ENCODE measurements at regions not wholly inside any gene's neighbourhood (a gene's known extent, or its start where the extent isn't known, plus 50 kb on each side); places are given as distances from the start of the nearest gene placed in this dataset.

DNA sequence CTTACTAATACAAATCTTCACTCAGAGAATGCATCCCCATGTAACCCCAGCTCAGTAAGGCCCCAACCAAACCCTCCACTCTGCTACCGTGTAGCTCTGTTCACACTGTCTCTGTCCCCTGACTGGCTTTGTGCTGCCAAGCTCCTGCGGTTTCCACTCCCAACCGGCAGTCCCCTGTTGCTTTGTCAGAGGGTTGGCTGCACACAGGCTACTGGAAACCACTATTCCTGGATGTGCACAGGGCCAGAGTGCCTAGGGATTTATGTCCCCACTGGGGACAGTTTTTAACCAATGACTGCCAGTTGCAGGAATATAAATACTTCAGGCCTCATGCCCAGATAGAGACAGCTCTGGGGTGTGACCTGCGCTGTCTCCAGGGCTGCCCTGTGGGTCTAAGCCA lies 157.1 kb upstream of the C16orf82 start:
- no peak for DNase-seq (ENCODE audit: low read depth, low spot score)
- no peak for TF ChIP-seq SUZ12 (IDR thresholded peaks at IDR 0.05; ENCODE audit: extremely low read depth, insufficient read depth, insufficient read length)
- no peak for TF ChIP-seq YY1 (IDR thresholded peaks at IDR 0.05; ENCODE audit: insufficient read depth, insufficient read length)
- Histone ChIP-seq H3K27me3 (ENCODE audit: insufficient read depth, insufficient read length) (no peaks in the 10 kb centered on the region), H3K36me3 (ENCODE audit: insufficient read depth, insufficient read length, low read length) (no peaks in the 10 kb centered on the region), H3K4me1 (ENCODE audit: insufficient read depth, insufficient read length) (no peaks in the 10 kb centered on the region), H3K4me3 (ENCODE audit: insufficient read length, low read depth) (no peak overlapping the region), H3K9me3 (ENCODE audit: insufficient read depth, low read length) (no peaks in the 10 kb centered on the region), H3K9ac (ENCODE audit: insufficient read length, low read depth) (no peak overlapping the region)

DNA sequence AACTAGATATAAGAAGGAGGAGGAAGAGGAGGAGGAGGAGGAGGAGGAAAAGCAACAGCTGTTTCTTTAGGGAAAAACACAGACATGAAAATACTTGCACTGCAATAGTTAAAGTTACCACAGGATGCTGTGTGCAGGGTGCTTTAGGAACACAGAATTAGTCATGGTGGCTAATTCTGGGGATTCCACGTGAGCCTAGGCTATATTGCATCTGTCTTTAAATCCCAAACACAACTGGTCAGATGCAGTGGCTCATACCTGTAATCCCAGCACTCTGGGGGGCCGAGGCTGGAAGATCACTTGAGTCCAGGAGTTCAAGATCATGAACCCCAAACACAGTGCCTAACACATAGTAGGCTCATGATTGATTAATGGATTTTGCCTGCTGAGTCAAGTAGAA lies 155.3 kb upstream of the C16orf82 start:
- H3K4me1 ChIP-seq (ENCODE audit: insufficient read depth, insufficient read length): no peaks in the 10 kb centered on the region
- TF ChIP-seq ZNF274 (IDR thresholded peaks at IDR 0.05; ENCODE audit: low read depth, low read length) (no peak), SUZ12 (IDR thresholded peaks at IDR 0.05; ENCODE audit: extremely low read depth, insufficient read depth, insufficient read length) (no peak), YY1 (IDR thresholded peaks at IDR 0.05; ENCODE audit: insufficient read depth, insufficient read length) (no peak)

DNA sequence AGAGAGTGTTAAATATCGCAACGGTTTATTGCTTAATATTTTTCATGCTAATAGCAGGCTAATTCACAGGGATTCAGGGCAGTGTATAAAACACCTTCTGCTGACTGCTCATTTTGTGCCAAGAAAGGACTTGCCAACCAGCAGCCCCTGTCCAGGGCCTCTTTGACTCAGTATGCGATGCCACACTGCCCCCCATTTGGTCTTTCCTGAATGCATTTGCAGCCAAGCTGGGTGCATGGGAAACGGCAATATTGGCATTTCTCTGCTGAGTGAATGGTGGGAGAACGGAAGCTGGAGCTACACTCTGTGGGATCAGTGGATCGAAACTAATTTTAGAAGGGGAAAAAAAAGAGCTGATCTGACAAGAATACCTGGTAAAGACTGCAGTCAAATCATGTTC lies 152.9 kb upstream of the C16orf82 start:
- no peak overlapping the region for H3K4me3 ChIP-seq (ENCODE audit: insufficient read length, low read depth)
- no peaks in the 10 kb centered on the region for H3K9me3 ChIP-seq (ENCODE audit: insufficient read depth, low read length)
- no peak for TF ChIP-seq SUZ12 (IDR thresholded peaks at IDR 0.05; ENCODE audit: extremely low read depth, insufficient read depth, insufficient read length)
- TF ChIP-seq YY1 (IDR thresholded peaks at IDR 0.05; ENCODE audit: insufficient read depth, insufficient read length): no peak
- no peak for TF ChIP-seq ZNF274 (IDR thresholded peaks at IDR 0.05; ENCODE audit: low read depth, low read length)
- H3K27me3 ChIP-seq (ENCODE audit: insufficient read depth, insufficient read length): no peaks in the 10 kb centered on the region
- H3K9ac ChIP-seq (ENCODE audit: insufficient read length, low read depth): no peak overlapping the region
- DNase-seq (ENCODE audit: low read depth, low spot score): no peak
- H3K4me1 ChIP-seq (ENCODE audit: insufficient read depth, insufficient read length): no peaks in the 10 kb centered on the region
- no peaks in the 10 kb centered on the region for H3K36me3 ChIP-seq (ENCODE audit: insufficient read depth, insufficient read length, low read length)

More for the DNA sequence above, 155.3 kb upstream of the C16orf82 start:
- no peak for DNase-seq (ENCODE audit: low read depth, low spot score)
- Histone ChIP-seq H3K9me3 (ENCODE audit: insufficient read depth, low read length) (no peaks in the 10 kb centered on the region), H3K4me3 (ENCODE audit: insufficient read length, low read depth) (no peak overlapping the region), H3K36me3 (ENCODE audit: insufficient read depth, insufficient read length, low read length) (no peaks in the 10 kb centered on the region), H3K9ac (ENCODE audit: insufficient read length, low read depth) (no peak overlapping the region), H3K27me3 (ENCODE audit: insufficient read depth, insufficient read length) (no peaks in the 10 kb centered on the region)

DNA sequence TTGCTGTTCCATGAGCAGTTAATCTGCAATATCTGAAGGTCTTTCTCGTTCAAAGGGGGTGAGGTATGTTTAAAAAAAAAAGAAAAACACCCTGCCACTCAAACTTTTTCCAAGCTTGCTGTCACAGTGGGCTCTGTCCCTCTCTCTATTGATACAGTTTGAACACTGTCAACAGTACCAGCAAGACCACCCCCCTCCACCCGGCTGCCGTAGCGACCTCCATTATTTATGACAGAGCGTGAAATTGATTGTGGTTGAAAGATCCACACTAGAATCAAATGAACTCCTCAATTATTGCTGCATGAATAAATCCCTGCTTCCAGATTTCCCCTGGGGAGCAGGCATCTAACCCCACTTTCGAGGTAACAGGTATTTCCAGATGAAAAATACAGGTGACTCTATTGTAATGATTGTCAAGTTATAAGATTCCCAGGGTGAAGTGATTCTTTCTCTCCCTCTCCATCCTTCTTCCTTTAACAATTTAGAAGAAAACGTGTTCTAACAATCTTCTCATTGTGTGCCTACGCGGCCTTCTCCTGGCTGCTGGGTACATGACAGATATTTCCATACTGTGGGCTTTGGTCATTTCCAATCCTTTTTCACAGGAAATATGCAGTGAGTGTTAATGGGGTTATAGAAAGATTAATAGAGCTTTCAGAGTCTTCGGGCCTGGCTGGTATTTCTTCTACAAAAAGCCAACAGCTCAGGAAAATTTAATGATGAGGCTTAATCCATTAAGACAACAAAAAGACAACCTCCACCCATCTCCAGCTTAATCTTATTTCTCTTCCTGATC lies 135.7 kb upstream of the C16orf82 start:
- no peaks in the 10 kb centered on the region; the same call in 1 of the 2 replicates for H3K9me3 ChIP-seq (ENCODE audit: insufficient read depth, low read length)
- H3K36me3 ChIP-seq (ENCODE audit: insufficient read depth, insufficient read length, low read length): no peaks in the 10 kb centered on the region
- no peak overlapping the region for H3K9ac ChIP-seq (ENCODE audit: insufficient read length, low read depth)
- no peak for TF ChIP-seq SUZ12 (IDR thresholded peaks at IDR 0.05; ENCODE audit: extremely low read depth, insufficient read depth, insufficient read length)
- TF ChIP-seq ZNF274 (IDR thresholded peaks at IDR 0.05; ENCODE audit: low read depth, low read length): no peak
- TF ChIP-seq YY1 (IDR thresholded peaks at IDR 0.05; ENCODE audit: insufficient read depth, insufficient read length): no peak
- no peaks in the 10 kb centered on the region for H3K27me3 ChIP-seq (ENCODE audit: insufficient read depth, insufficient read length)
- no peak overlapping the region for H3K4me3 ChIP-seq (ENCODE audit: insufficient read length, low read depth)
- no peak for DNase-seq (ENCODE audit: low read depth, low spot score)
- H3K4me1 ChIP-seq (ENCODE audit: insufficient read depth, insufficient read length): no peaks in the 10 kb centered on the region

DNA sequence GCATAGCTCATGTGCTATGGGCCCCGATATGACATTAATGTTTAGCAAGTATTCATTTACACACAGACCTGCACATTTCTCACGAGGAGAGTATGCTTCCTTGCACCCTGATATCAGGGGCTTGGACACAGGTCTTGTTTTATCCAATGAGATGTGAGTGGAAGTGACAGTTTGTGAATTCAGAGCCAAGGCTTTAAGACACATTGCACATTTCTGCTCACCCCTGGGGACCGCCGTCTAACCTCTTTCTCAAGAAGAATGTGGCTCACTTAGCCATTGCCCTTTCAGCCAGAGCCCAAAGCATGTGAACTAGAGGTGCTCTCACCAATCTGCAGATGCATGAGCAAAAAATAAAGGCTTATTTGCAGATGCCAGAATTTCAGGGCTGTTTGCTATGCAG lies 116.1 kb upstream of the C16orf82 start:
- DNase-seq (ENCODE audit: low read depth, low spot score): no peak
- no peak overlapping the region for H3K9ac ChIP-seq (ENCODE audit: insufficient read length, low read depth)
- no peaks in the 10 kb centered on the region for H3K9me3 ChIP-seq (ENCODE audit: insufficient read depth, low read length)
- no peaks in the 10 kb centered on the region for H3K4me1 ChIP-seq (ENCODE audit: insufficient read depth, insufficient read length)
- TF ChIP-seq YY1 (IDR thresholded peaks at IDR 0.05; ENCODE audit: insufficient read depth, insufficient read length): no peak
- no peak for TF ChIP-seq SUZ12 (IDR thresholded peaks at IDR 0.05; ENCODE audit: extremely low read depth, insufficient read depth, insufficient read length)
- TF ChIP-seq ZNF274 (IDR thresholded peaks at IDR 0.05; ENCODE audit: low read depth, low read length): no peak
- H3K4me3 ChIP-seq (ENCODE audit: insufficient read length, low read depth): no peak overlapping the region
- no peaks in the 10 kb centered on the region for H3K36me3 ChIP-seq (ENCODE audit: insufficient read depth, insufficient read length, low read length)
- H3K27me3 ChIP-seq (ENCODE audit: insufficient read depth, insufficient read length): peaks cover 6% of the 10 kb centered on the region

DNA sequence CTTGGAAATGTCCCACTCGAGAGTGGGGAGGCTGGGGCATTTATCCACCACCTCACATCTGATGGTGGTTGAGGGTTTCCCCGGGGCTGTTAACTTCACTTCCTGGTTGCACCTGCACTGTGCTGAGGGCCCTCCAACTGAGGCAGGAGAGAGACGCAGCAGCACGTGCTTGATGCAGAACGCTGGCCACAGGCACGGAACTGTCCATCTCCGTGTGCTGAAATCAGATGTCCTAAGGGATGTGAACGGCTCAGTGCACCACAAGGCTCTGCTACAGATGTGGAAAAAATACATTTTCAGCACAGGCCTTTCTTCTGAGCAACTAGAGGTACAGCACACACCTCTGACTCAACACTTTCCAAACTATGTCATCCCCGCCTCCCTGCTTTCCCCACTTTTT lies 114.8 kb upstream of the C16orf82 start:
- Histone ChIP-seq H3K9me3 (ENCODE audit: insufficient read depth, low read length) (no peaks in the 10 kb centered on the region), H3K27me3 (ENCODE audit: insufficient read depth, insufficient read length) (peaks cover 6% of the 10 kb centered on the region), H3K4me1 (ENCODE audit: insufficient read depth, insufficient read length) (no peaks in the 10 kb centered on the region), H3K9ac (ENCODE audit: insufficient read length, low read depth) (no peak overlapping the region), H3K36me3 (ENCODE audit: insufficient read depth, insufficient read length, low read length) (no peaks in the 10 kb centered on the region), H3K4me3 (ENCODE audit: insufficient read length, low read depth) (no peak overlapping the region)
- TF ChIP-seq YY1 (IDR thresholded peaks at IDR 0.05; ENCODE audit: insufficient read depth, insufficient read length): no peak
- no peak for TF ChIP-seq SUZ12 (IDR thresholded peaks at IDR 0.05; ENCODE audit: extremely low read depth, insufficient read depth, insufficient read length)
- TF ChIP-seq ZNF274 (IDR thresholded peaks at IDR 0.05; ENCODE audit: low read depth, low read length): no peak
- DNase-seq (ENCODE audit: low read depth, low spot score): no peak

DNA sequence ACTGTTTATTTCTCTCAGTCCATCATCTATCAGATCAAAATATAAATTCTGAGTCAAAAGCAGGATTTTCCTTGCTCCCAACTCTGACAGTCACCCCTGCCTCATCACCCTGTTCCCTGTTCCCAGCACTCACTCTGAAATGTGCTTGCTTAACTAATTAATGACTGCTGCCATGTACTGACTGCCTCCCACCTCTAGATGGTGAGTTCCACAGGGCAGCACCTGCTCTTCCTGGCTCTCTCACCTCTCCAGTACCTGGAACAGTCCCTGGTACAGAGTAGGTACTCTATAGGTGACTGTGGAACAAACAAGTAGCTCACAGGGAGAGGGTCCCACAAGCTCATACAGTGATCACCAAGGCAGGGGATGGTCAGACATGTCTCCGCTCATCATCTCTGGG lies 114.3 kb upstream of the C16orf82 start:
- Histone ChIP-seq H3K27me3 (ENCODE audit: insufficient read depth, insufficient read length) (peaks cover 6% of the 10 kb centered on the region), H3K4me3 (ENCODE audit: insufficient read length, low read depth) (no peak overlapping the region), H3K36me3 (ENCODE audit: insufficient read depth, insufficient read length, low read length) (no peaks in the 10 kb centered on the region), H3K9me3 (ENCODE audit: insufficient read depth, low read length) (no peaks in the 10 kb centered on the region), H3K9ac (ENCODE audit: insufficient read length, low read depth) (no peak overlapping the region), H3K4me1 (ENCODE audit: insufficient read depth, insufficient read length) (no peaks in the 10 kb centered on the region)
- no peak for TF ChIP-seq YY1 (IDR thresholded peaks at IDR 0.05; ENCODE audit: insufficient read depth, insufficient read length)
- no peak for DNase-seq (ENCODE audit: low read depth, low spot score)

All from NT2/D1 (cell line).